ENCODE measurements at regions not wholly inside any gene's neighbourhood (a gene's known extent, or its start where the extent isn't known, plus 50 kb on each side); places are given as distances from the start of the nearest gene placed in this dataset.

- no peaks in the 10 kb centered on the region for H3K27me3 ChIP-seq (ENCODE audit: control insufficient read depth in 3 of 3, insufficient read depth in 3 of 3, low read length in 2 of 3)
- no peak for TF ChIP-seq CTCF (IDR thresholded peaks at IDR 0.05; ENCODE audit: control extremely low read depth, extremely low read depth)
- ATAC-seq (ENCODE audit: insufficient read depth, low FRiP score) (no peak), DNase-seq (no peak)
- no peak overlapping the region for H3K27ac ChIP-seq (ENCODE audit: low read depth in 1 of 2, low read length in 1 of 2)
- H3K9me3 ChIP-seq (ENCODE audit: control insufficient read depth in 4 of 4, insufficient read depth in 3 of 4, low read length in 3 of 4): peaks cover 0 to 7% (median 1%) of the 10 kb centered on the region in 4 donors
- no peak overlapping the region for H3K9ac ChIP-seq (ENCODE audit: insufficient read depth in 1 of 2, low read length in 2 of 2)
- 61 to 68% methylated on average over 1 of the region's 1 CpG for WGBS, 2 donors
- H3K4me3 ChIP-seq: no peak overlapping the region
- H3K36me3 ChIP-seq (ENCODE audit: control insufficient read depth in 4 of 4, insufficient read depth in 4 of 4, low read length in 4 of 4): no peaks in the 10 kb centered on the region
- H3K4me1 ChIP-seq (ENCODE audit: control insufficient read depth in 5 of 5, insufficient read depth in 5 of 5, low read length in 5 of 5): no peaks in the 10 kb centered on the region
These were observed 763.6 kb upstream of the LRRTM1 start for GRCh38 chr2:81068144-81068543.

- TF ChIP-seq CTCF (IDR thresholded peaks at IDR 0.05; ENCODE audit: control extremely low read depth, extremely low read depth): no peak
- DNase-seq: no peak
- WGBS, 2 donors: 33 to 35% methylated on average over 2 of the region's 2 CpGs
These were observed 756.5 kb upstream of the LRRTM1 start for GRCh38 chr2:81061016-81061415.

GRCh38 chr2:81050580-81051095 lies 746.1 kb upstream of the LRRTM1 start:
- Histone ChIP-seq H3K9ac (ENCODE audit: insufficient read depth in 1 of 2, low read length in 2 of 2) (no peak overlapping the region), H3K27ac (ENCODE audit: low read depth in 1 of 2, low read length in 1 of 2) (no peak overlapping the region), H3K4me1 (ENCODE audit: control insufficient read depth in 5 of 5, insufficient read depth in 5 of 5, low read length in 5 of 5) (no peaks in the 10 kb centered on the region), H3K27me3 (ENCODE audit: control insufficient read depth in 3 of 3, insufficient read depth in 3 of 3, low read length in 2 of 3) (no peaks in the 10 kb centered on the region), H3K9me3 (ENCODE audit: control insufficient read depth in 4 of 4, insufficient read depth in 3 of 4, low read length in 3 of 4) (no peaks in the 10 kb centered on the region), H3K36me3 (ENCODE audit: control insufficient read depth in 4 of 4, insufficient read depth in 4 of 4, low read length in 4 of 4) (no peaks in the 10 kb centered on the region), H3K4me3 (no peak overlapping the region)
- no peak for DNase-seq
- no peak for ATAC-seq (ENCODE audit: insufficient read depth, low FRiP score)
- TF ChIP-seq CTCF (IDR thresholded peaks at IDR 0.05; ENCODE audit: control extremely low read depth, extremely low read depth): no peak
- 54 to 65% methylated on average over 4 of the region's 4 CpGs for WGBS, 2 donors

More at GRCh38 chr2:81061016-81061415, 756.5 kb upstream of the LRRTM1 start:
- Histone ChIP-seq H3K9me3 (ENCODE audit: control insufficient read depth in 4 of 4, insufficient read depth in 3 of 4, low read length in 3 of 4) (peaks cover 0 to 4% (median 0%) of the 10 kb centered on the region in 4 donors), H3K36me3 (ENCODE audit: control insufficient read depth in 4 of 4, insufficient read depth in 4 of 4, low read length in 4 of 4) (no peaks in the 10 kb centered on the region), H3K4me1 (ENCODE audit: control insufficient read depth in 5 of 5, insufficient read depth in 5 of 5, low read length in 5 of 5) (no peaks in the 10 kb centered on the region), H3K27me3 (ENCODE audit: control insufficient read depth in 3 of 3, insufficient read depth in 3 of 3, low read length in 2 of 3) (no peaks in the 10 kb centered on the region), H3K4me3 (no peak overlapping the region), H3K27ac (ENCODE audit: low read depth in 1 of 2, low read length in 1 of 2) (no peak overlapping the region), H3K9ac (ENCODE audit: insufficient read depth in 1 of 2, low read length in 2 of 2) (no peak overlapping the region)
- ATAC-seq (ENCODE audit: insufficient read depth, low FRiP score): no peak

GRCh38 chr2:81043681-81044080 lies 739.1 kb upstream of the LRRTM1 start:
- Histone ChIP-seq H3K4me3 (no peak overlapping the region), H3K9ac (ENCODE audit: insufficient read depth in 1 of 2, low read length in 2 of 2) (no peak overlapping the region), H3K27ac (ENCODE audit: low read depth in 1 of 2, low read length in 1 of 2) (no peak overlapping the region), H3K27me3 (ENCODE audit: control insufficient read depth in 3 of 3, insufficient read depth in 3 of 3, low read length in 2 of 3) (no peaks in the 10 kb centered on the region), H3K4me1 (ENCODE audit: control insufficient read depth in 5 of 5, insufficient read depth in 5 of 5, low read length in 5 of 5) (no peaks in the 10 kb centered on the region), H3K36me3 (ENCODE audit: control insufficient read depth in 4 of 4, insufficient read depth in 4 of 4, low read length in 4 of 4) (no peaks in the 10 kb centered on the region), H3K9me3 (ENCODE audit: control insufficient read depth in 4 of 4, insufficient read depth in 3 of 4, low read length in 3 of 4) (no peaks in the 10 kb centered on the region)
- no peak for ATAC-seq (ENCODE audit: insufficient read depth, low FRiP score)
- DNase-seq: no peak
- TF ChIP-seq CTCF (IDR thresholded peaks at IDR 0.05; ENCODE audit: control extremely low read depth, extremely low read depth): no peak
- 38 to 53% methylated on average over 1 of the region's 1 CpG for WGBS, 2 donors
